Trophoblast cell (in vitro differentiated cells and primary cell): ENCODE measurements at regions not wholly inside any gene's neighbourhood (a gene's known extent, or its start where the extent isn't known, plus 50 kb on each side); places are given as distances from the start of the nearest gene placed in this dataset.
A peak's percentile ranks its signal among the peaks of the same experiment; 100 is the strongest.

Experiments used
- DNase-seq, 2 donors: peaks; one replicate each; pipeline ENCODE4 v3.0.0-alpha.2; 2016
- H2AFZ ChIP-seq: 2 replicates; pipeline ENCODE4 v1.6.1; 2013; ENCODE audit warnings: low read length, moderate library complexity, mild to moderate bottlenecking; ENCODE audit not compliant: insufficient read depth, poor library complexity
- H2AK5ac ChIP-seq: 2 replicates; pipeline ENCODE4 v1.6.1; 2013; ENCODE audit warnings: mild to moderate bottlenecking, low read length
- H2BK120ac ChIP-seq: 2 replicates; pipeline ENCODE4 v1.6.1; 2013; ENCODE audit warnings: low read length, mild to moderate bottlenecking, moderate library complexity; ENCODE audit not compliant: insufficient read depth, poor library complexity
- H2BK12ac ChIP-seq: 2 replicates; pipeline ENCODE4 v1.6.1; 2013; ENCODE audit warnings: mild to moderate bottlenecking, low read length, moderate library complexity
- H2BK5ac ChIP-seq: 2 replicates; pipeline ENCODE4 v1.6.1; 2013; ENCODE audit warnings: low read length, low read depth, moderate library complexity, mild to moderate bottlenecking; ENCODE audit not compliant: poor library complexity
- H3K14ac ChIP-seq: 2 replicates; pipeline ENCODE4 v1.6.1; 2013; ENCODE audit warnings: mild to moderate bottlenecking, low read length
- H3K18ac ChIP-seq: 2 replicates; pipeline ENCODE4 v1.6.1; 2013; ENCODE audit warnings: mild to moderate bottlenecking, low read length
- H3K23ac ChIP-seq: 2 replicates; pipeline ENCODE4 v1.6.1; 2013; ENCODE audit warnings: low read length
- H3K27ac ChIP-seq: 2 replicates; pipeline ENCODE4 v1.5.1; 2013; ENCODE audit warnings: low read depth, mild to moderate bottlenecking, inconsistent platforms, low read length, moderate library complexity
- H3K27me3 ChIP-seq: 2 replicates; pipeline ENCODE4 v1.6.1; 2013; ENCODE audit warnings: inconsistent platforms, mild to moderate bottlenecking, low read length, moderate library complexity; ENCODE audit not compliant: insufficient read depth
- H3K36me3 ChIP-seq, 2 experiments: 1 replicate in 1 of 2; 2 replicates in 1 of 2; pipeline ENCODE4 v1.6.1; 2013; ENCODE audit warnings: low read length in 2 of 2, mild to moderate bottlenecking in 2 of 2, moderate library complexity in 1 of 2; ENCODE audit not compliant: insufficient read depth in 2 of 2, control insufficient read depth in 1 of 2
- H3K4ac ChIP-seq: 2 replicates; pipeline ENCODE4 v1.6.1; 2013; ENCODE audit warnings: low read depth, mild to moderate bottlenecking, low read length, moderate library complexity
- H3K4me1 ChIP-seq, 2 experiments: 1 replicate in 1 of 2; 2 replicates in 1 of 2; pipeline ENCODE4 v1.6.1; 2013; ENCODE audit warnings: low read length in 2 of 2, mild to moderate bottlenecking in 2 of 2, moderate library complexity in 1 of 2; ENCODE audit not compliant: insufficient read depth in 2 of 2, control insufficient read depth in 1 of 2
- H3K4me2 ChIP-seq: 2 replicates; pipeline ENCODE4 v1.6.1; 2013; ENCODE audit warnings: inconsistent platforms, mild to moderate bottlenecking, low read length, moderate library complexity
- H3K4me3 ChIP-seq: 2 replicates; pipeline ENCODE4 v1.5.1; 2013; ENCODE audit warnings: mild to moderate bottlenecking, low read depth, low read length, inconsistent platforms
- H3K79me1 ChIP-seq: one replicate; pipeline ENCODE4 v1.6.1; 2013; ENCODE audit warnings: low read length
- H3K79me2 ChIP-seq: 2 replicates; pipeline ENCODE4 v1.6.1; 2013; ENCODE audit warnings: low read length, mild to moderate bottlenecking; ENCODE audit not compliant: control insufficient read depth, insufficient read depth, poor library complexity
- H3K9ac ChIP-seq: 2 replicates; pipeline ENCODE4 v1.6.1; 2013; ENCODE audit warnings: mild to moderate bottlenecking, low read length
- H3K9me3 ChIP-seq: 2 replicates; pipeline ENCODE4 v1.6.1; 2013; ENCODE audit warnings: low read depth, mild to moderate bottlenecking, control low read depth, inconsistent platforms, low read length; ENCODE audit not compliant: insufficient read depth
- H4K12ac ChIP-seq: 2 replicates; pipeline ENCODE4 v1.6.1; 2013; ENCODE audit warnings: low read depth, mild to moderate bottlenecking, low read length, moderate library complexity
- H4K8ac ChIP-seq: 2 replicates; pipeline ENCODE4 v1.6.1; 2013; ENCODE audit warnings: low read depth, mild to moderate bottlenecking, low read length, moderate library complexity
- H4K91ac ChIP-seq: one replicate; pipeline ENCODE4 v1.6.1; 2013; ENCODE audit warnings: low read depth, mild to moderate bottlenecking, low read length, moderate library complexity
- WGBS: extraction: QIAGEN DNeasy Blood & Tissue Kit; methylation state at CpG from one replicate; pipeline ENCODE4 v1.1.7; 2013; ENCODE audit warnings: missing lambda C conversion rate; ENCODE audit not compliant: insufficient read length, insufficient coverage; ENCODE audit errors: extremely low coverage; 5-methylcytosine and 5-hydroxymethylcytosine counted together

GRCh38 chr2:33812707-33813106, 213.6 kb upstream of the FAM98A start:
- no CpG with 5 or more reads among the region's 2 CpGs for WGBS
- H2BK12ac ChIP-seq, result no peak overlapping the region
- no peaks in the 10 kb centered on the region for H3K27me3 ChIP-seq
- no peak overlapping the region for H2BK120ac ChIP-seq
- no peak overlapping the region for H2BK5ac ChIP-seq
- no peaks in the 10 kb centered on the region for H3K4me1 ChIP-seq
- no peak overlapping the region for H3K4ac ChIP-seq
- H3K36me3 ChIP-seq, result no peaks in the 10 kb centered on the region
- H4K8ac ChIP-seq, result no peak overlapping the region
- DNase-seq, result no peak
- no peak overlapping the region for H3K23ac ChIP-seq
- no peak overlapping the region for H3K4me2 ChIP-seq
- no peaks in the 10 kb centered on the region for H3K9me3 ChIP-seq
- no peaks in the 10 kb centered on the region for H3K79me1 ChIP-seq
- no peak overlapping the region for H3K14ac ChIP-seq
- no peak overlapping the region for H4K12ac ChIP-seq
- no peak overlapping the region for H2AFZ ChIP-seq
- no peak overlapping the region for H3K27ac ChIP-seq
- no peak overlapping the region for H3K4me3 ChIP-seq
- no peak overlapping the region for H2AK5ac ChIP-seq
- H3K9ac ChIP-seq, result no peak overlapping the region
- H3K79me2 ChIP-seq, result no peaks in the 10 kb centered on the region
- no peak overlapping the region for H3K18ac ChIP-seq
- no peak overlapping the region for H4K91ac ChIP-seq

GRCh38 chr2:33810046-33810835, 211.1 kb upstream of the FAM98A start:
- peak; percentile 18 to 55 for DNase-seq
- no CpG with 5 or more reads among the region's 9 CpGs for WGBS

GRCh38 chr2:33806041-33806440, 206.9 kb upstream of the FAM98A start:
- DNase-seq, result no peak
- no peak overlapping the region for H3K4me2 ChIP-seq
- H3K27ac ChIP-seq, result no peak overlapping the region
- H3K36me3 ChIP-seq, result no peaks in the 10 kb centered on the region
- no peaks in the 10 kb centered on the region for H3K4me1 ChIP-seq
- H3K79me2 ChIP-seq, result no peaks in the 10 kb centered on the region
- H2BK5ac ChIP-seq, result no peak overlapping the region
- no CpG with 5 or more reads among the region's 6 CpGs for WGBS
- H3K79me1 ChIP-seq, result no peaks in the 10 kb centered on the region
- no peak overlapping the region for H4K8ac ChIP-seq
- no peak overlapping the region for H3K18ac ChIP-seq
- no peak overlapping the region for H2BK120ac ChIP-seq
- H3K9ac ChIP-seq, result no peak overlapping the region
- H3K14ac ChIP-seq, result no peak overlapping the region
- no peaks in the 10 kb centered on the region for H3K27me3 ChIP-seq
- no peak overlapping the region for H2BK12ac ChIP-seq
- no peak overlapping the region for H2AFZ ChIP-seq
- no peak overlapping the region for H3K23ac ChIP-seq
- no peak overlapping the region for H3K4me3 ChIP-seq
- no peak overlapping the region for H4K91ac ChIP-seq
- H2AK5ac ChIP-seq, result no peak overlapping the region
- H4K12ac ChIP-seq, result no peak overlapping the region
- H3K9me3 ChIP-seq, result no peaks in the 10 kb centered on the region
- no peak overlapping the region for H3K4ac ChIP-seq

More at GRCh38 chr2:33810046-33810835, 211.1 kb upstream of the FAM98A start:
- Histone ChIP-seq H3K36me3 (no peaks in the 10 kb centered on the region), H4K91ac (no peak overlapping the region), H3K27ac (no peak overlapping the region), H4K8ac (no peak overlapping the region), H3K4ac (no peak overlapping the region), H4K12ac (no peak overlapping the region), H3K9me3 (no peaks in the 10 kb centered on the region), H3K18ac (no peak overlapping the region), H2AK5ac (no peak overlapping the region), H3K4me1 (no peaks in the 10 kb centered on the region), H2BK120ac (no peak overlapping the region), H3K9ac (no peak overlapping the region), H2BK5ac (no peak overlapping the region), H2BK12ac (no peak overlapping the region), H3K14ac (no peak overlapping the region), H3K27me3 (no peaks in the 10 kb centered on the region), H3K79me2 (no peaks in the 10 kb centered on the region), H3K23ac (no peak overlapping the region), H3K79me1 (no peaks in the 10 kb centered on the region), H3K4me3 (no peak overlapping the region), H2AFZ (no peak overlapping the region), H3K4me2 (no peak overlapping the region)

- Histone ChIP-seq H2BK5ac (no peak overlapping the region), H3K23ac (no peak overlapping the region), H3K14ac (no peak overlapping the region), H3K4me1 (no peaks in the 10 kb centered on the region), H3K27ac (no peak overlapping the region), H2BK120ac (no peak overlapping the region), H2AK5ac (no peak overlapping the region), H2BK12ac (no peak overlapping the region), H3K9me3 (no peaks in the 10 kb centered on the region), H2AFZ (no peak overlapping the region), H4K91ac (no peak overlapping the region), H3K79me2 (no peaks in the 10 kb centered on the region), H3K4me3 (no peak overlapping the region), H4K8ac (no peak overlapping the region), H3K18ac (no peak overlapping the region), H3K4ac (no peak overlapping the region), H3K36me3 (no peaks in the 10 kb centered on the region), H4K12ac (no peak overlapping the region), H3K4me2 (no peak overlapping the region), H3K27me3 (no peaks in the 10 kb centered on the region), H3K9ac (no peak overlapping the region), H3K79me1 (no peaks in the 10 kb centered on the region)
- no peak for DNase-seq
These were observed 205.1 kb upstream of the FAM98A start for GRCh38 chr2:33804155-33804554.
